HepG2 (cell line): ENCODE measurements at regions not wholly inside any gene's neighbourhood (a gene's known extent, or its start where the extent isn't known, plus 50 kb on each side); places are given as distances from the start of the nearest gene placed in this dataset.

Experiments used
- CREM ChIP-seq, 2 experiments: sonication (generic) in 1 of 2; formaldehyde crosslinking in 1 of 2; IDR thresholded peaks; 2 replicates each; pipeline versions ENCODE4 v1.4.0 to v1.6.1; 2016 to 2020; ENCODE audit warnings: antibody characterized with exemption in 1 of 2, mild to moderate bottlenecking in 1 of 2, missing genetic modification reagents in 1 of 2
- MXD4 ChIP-seq: IDR thresholded peaks from 2 replicates; pipeline ENCODE4 v1.6.1; 2016; ENCODE audit warnings: mild to moderate bottlenecking, missing biosample characterization, missing genetic modification reagents
- MZF1 ChIP-seq: sonication (generic); formaldehyde crosslinking; IDR thresholded peaks from 2 replicates; pipeline ENCODE4 v1.8.1; 2023; ENCODE audit warnings: mild to moderate bottlenecking, missing genetic modification reagents, borderline replicate concordance
- NFATC3 ChIP-seq: sonication (generic); formaldehyde crosslinking; IDR thresholded peaks from 2 replicates; pipeline ENCODE4 v1.5.1; 2020; ENCODE audit warnings: mild to moderate bottlenecking, missing genetic modification reagents
- NR1H2 ChIP-seq: sonication (generic); formaldehyde crosslinking; IDR thresholded peaks from 2 replicates; pipeline ENCODE4 v1.8.1; 2022; ENCODE audit warnings: low read depth, missing genetic modification reagents, borderline replicate concordance
- PCBP1 ChIP-seq: fragments of 200-400 bp; formaldehyde crosslinking; IDR thresholded peaks from 2 replicates; pipeline ENCODE4 v1.6.1; 2017; ENCODE audit warnings: mild to moderate bottlenecking, low read depth, low read length, borderline replicate concordance
- POLR2A ChIP-seq, 2 experiments: IDR thresholded peaks; 2 replicates each; pipeline ENCODE4 v1.6.1; 2011; ENCODE audit warnings: low read depth in 2 of 2, low read length in 2 of 2, mild to moderate bottlenecking in 1 of 2, moderate library complexity in 1 of 2; ENCODE audit not compliant: insufficient read depth in 1 of 2
- XRCC5 ChIP-seq: fragments of 200-400 bp; formaldehyde crosslinking; optimal IDR thresholded peaks from 2 replicates; pipeline ENCODE3; 2017; ENCODE audit warnings: mild to moderate bottlenecking, low read length
- YY1 ChIP-seq: IDR thresholded peaks from 2 replicates; pipeline ENCODE4 v1.6.1; 2011; ENCODE audit warnings: low read length, low read depth, moderate library complexity, mild to moderate bottlenecking; ENCODE audit not compliant: insufficient read depth, insufficient replicate concordance
- ZBTB38 ChIP-seq: sonication (generic); formaldehyde crosslinking; IDR thresholded peaks from 2 replicates; pipeline ENCODE4 v1.5.1; 2020; ENCODE audit warnings: mild to moderate bottlenecking, missing genetic modification reagents
- TF ChIP-seq, protein P1 (sequence below): sonication (generic); formaldehyde crosslinking; IDR thresholded peaks from 2 replicates; pipeline ENCODE4 v1.5.0; 2020; ENCODE audit warnings: mild to moderate bottlenecking, missing genetic modification reagents, moderate library complexity
- TF ChIP-seq, protein P2 (sequence below): sonication (generic); formaldehyde crosslinking; conservative IDR thresholded peaks from 2 replicates; pipeline ENCODE4 v1.4.0; 2020; ENCODE audit warnings: missing genetic modification reagents

DNA sequence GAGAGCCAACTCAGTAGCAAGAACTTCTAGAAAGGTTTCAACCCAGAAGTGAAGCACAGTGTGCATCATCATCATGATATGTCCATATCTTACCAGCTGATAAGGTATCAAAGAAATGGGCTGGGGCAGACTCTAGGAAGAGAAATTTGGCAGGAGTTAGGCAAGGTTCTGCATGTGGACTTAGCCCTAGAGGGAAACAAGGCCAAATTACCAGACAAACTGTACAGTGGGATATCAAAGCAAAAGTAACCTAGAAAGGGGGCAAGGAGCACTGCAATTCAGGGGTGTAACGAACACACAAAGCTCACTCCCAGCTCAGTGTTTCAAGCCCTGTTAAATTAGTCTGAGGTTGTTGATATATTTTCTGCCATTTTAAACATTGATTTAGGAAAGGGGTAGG, 407.4 kb downstream of the SMARCA1 start:
- TF ChIP-seq POLR2A (IDR thresholded peaks at IDR 0.05; ENCODE audit: insufficient read depth in 1 of 2, low read depth in 2 of 2, low read length in 2 of 2) (no peak), NR1H2 (CRISPR knock-in tag) (no peak), PCBP1 (no peak), MXD4 (no peak), NFATC3 (no peak), MZF1 (CRISPR knock-in tag) (no peak), XRCC5 (no peak), CREM (IDR thresholded peaks at IDR 0.05) (no peak), CREM (CRISPR knock-in tag; IDR thresholded peaks at IDR 0.05) (no peak), ZBTB38 (CRISPR knock-in tag) (no peak), YY1 (no peak)
- TF ChIP-seq, protein P1, sequence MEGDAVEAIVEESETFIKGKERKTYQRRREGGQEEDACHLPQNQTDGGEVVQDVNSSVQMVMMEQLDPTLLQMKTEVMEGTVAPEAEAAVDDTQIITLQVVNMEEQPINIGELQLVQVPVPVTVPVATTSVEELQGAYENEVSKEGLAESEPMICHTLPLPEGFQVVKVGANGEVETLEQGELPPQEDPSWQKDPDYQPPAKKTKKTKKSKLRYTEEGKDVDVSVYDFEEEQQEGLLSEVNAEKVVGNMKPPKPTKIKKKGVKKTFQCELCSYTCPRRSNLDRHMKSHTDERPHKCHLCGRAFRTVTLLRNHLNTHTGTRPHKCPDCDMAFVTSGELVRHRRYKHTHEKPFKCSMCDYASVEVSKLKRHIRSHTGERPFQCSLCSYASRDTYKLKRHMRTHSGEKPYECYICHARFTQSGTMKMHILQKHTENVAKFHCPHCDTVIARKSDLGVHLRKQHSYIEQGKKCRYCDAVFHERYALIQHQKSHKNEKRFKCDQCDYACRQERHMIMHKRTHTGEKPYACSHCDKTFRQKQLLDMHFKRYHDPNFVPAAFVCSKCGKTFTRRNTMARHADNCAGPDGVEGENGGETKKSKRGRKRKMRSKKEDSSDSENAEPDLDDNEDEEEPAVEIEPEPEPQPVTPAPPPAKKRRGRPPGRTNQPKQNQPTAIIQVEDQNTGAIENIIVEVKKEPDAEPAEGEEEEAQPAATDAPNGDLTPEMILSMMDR (CRISPR knock-in tag), result no peak
- TF ChIP-seq, protein P2, sequence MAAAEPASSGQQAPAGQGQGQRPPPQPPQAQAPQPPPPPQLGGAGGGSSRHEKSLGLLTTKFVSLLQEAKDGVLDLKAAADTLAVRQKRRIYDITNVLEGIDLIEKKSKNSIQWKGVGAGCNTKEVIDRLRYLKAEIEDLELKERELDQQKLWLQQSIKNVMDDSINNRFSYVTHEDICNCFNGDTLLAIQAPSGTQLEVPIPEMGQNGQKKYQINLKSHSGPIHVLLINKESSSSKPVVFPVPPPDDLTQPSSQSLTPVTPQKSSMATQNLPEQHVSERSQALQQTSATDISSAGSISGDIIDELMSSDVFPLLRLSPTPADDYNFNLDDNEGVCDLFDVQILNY (CRISPR knock-in tag), result no peak
